ENCODE measurements at regions not wholly inside any gene's neighbourhood (a gene's known extent, or its start where the extent isn't known, plus 50 kb on each side); places are given as distances from the start of the nearest gene placed in this dataset.

- TF ChIP-seq CTCF (IDR thresholded peaks at IDR 0.05; ENCODE audit: low read depth, low read length, missing control alignments), result no peak
- no peak overlapping the region for H3K4me3 ChIP-seq (ENCODE audit: low read depth, low read length)
- in situ Hi-C loops (cut with HindIII; ENCODE audit: low sequenced_read_pairs), result no loop called here
- no peak for DNase-seq (ENCODE audit: low read depth)
Observed at GRCh38 chr4:71132486-71132885, 139.0 kb downstream of the DCK start.

DNA sequence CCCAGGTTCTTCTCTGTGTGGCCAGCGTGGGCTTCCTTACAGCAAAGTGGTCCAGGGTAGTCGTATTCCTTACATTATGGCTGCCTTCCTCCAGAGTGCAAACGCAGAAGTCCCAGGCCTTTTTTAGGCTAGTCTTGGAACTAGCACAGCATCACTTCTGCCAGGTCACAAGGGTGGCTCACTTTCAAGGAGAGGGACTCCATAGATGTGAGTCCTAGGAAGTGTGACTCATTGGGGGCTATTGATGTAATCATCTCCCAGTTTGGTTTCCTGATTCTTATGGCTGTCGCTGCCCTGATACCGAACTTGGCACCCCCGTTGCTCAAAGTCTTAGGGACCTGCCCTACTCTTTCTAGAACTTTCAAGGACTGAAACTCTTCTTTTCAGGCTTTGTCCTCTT is 140.0 kb downstream of the DCK start:
- no peak overlapping the region for H3K4me3 ChIP-seq (ENCODE audit: low read depth, low read length)
- no peak for DNase-seq (ENCODE audit: low read depth)
- in situ Hi-C loops (cut with HindIII; ENCODE audit: low sequenced_read_pairs), result no loop called here
- TF ChIP-seq CTCF (IDR thresholded peaks at IDR 0.05; ENCODE audit: low read depth, low read length, missing control alignments), result no peak

DNA sequence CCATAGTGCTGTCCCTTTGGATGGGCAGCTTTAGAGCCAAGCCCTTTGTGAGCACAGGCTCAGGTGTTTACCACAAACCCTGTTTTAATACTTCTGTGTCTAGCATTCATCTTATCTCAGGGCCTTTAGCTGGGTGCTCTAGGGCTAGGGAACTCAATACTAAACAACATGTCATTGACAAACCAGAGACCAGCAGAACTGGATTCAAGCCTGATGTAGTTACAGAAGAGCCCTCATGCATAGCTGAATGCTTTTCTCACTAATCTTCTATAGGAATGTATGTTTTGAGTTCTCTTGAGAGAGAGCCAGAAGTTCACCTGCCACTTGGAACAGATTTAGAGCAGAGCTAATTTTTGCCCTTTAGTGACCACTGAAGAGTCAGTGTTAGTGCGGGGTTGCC is 142.6 kb downstream of the DCK start:
- no peak overlapping the region for H3K4me3 ChIP-seq (ENCODE audit: low read depth, low read length)
- no peak for TF ChIP-seq CTCF (IDR thresholded peaks at IDR 0.05; ENCODE audit: low read depth, low read length, missing control alignments)
- in situ Hi-C loops (cut with HindIII; ENCODE audit: low sequenced_read_pairs), result no loop called here
- DNase-seq (ENCODE audit: low read depth), result no peak

DNA sequence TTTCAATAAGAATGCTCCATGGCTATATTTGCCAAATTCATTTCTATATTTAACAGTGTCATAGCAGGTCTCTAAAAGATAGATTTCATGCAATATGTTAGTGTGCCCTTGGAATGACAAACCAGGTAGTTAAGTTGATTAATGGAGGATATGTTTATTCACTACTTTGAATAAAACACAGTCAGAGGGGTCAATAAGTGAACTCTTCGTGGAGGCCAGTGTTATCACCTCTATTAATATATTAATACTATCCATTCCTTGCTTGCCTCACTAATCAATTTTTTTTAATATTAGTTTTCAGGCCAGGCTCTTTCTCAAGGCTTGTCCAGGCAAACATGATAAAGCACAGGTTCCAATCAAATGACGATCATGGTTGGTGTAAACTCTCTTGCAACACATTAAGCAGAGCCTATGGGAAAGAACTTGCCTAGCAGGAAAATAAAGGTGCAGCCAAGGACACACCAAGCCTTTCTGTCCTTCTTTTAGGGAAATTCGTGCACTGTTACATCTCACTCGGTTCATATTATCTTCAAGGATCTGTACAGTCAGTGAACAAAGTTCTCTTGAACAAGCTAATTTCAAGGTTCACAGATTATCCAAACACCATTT is 144.7 kb downstream of the DCK start:
- no peak for TF ChIP-seq CTCF (IDR thresholded peaks at IDR 0.05; ENCODE audit: low read depth, low read length, missing control alignments)
- no peak overlapping the region for H3K4me3 ChIP-seq (ENCODE audit: low read depth, low read length)
- DNase-seq (ENCODE audit: low read depth), result no peak
- in situ Hi-C loops (cut with HindIII; ENCODE audit: low sequenced_read_pairs), result no loop called here

DNA sequence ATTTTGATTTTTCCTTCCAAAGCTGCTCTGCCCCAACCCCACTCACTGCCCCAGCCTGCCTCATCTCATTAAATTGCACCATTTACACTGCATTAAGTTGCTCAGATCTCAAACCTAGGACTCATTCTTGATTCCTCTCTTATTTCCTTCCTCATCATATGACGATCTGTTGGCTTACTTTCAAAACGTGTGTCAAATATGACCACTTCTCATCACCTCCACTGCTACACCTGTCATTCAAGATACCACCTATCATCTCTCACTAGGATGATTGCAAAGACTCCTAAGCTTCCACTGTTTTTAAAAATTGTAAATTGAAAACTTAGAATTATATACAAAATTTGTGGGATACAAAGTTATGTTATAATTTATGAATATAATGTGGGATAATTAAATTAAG is 147.1 kb downstream of the DCK start:
- no peak for DNase-seq (ENCODE audit: low read depth)
- TF ChIP-seq CTCF (IDR thresholded peaks at IDR 0.05; ENCODE audit: low read depth, low read length, missing control alignments), result no peak
- H3K4me3 ChIP-seq (ENCODE audit: low read depth, low read length), result no peak overlapping the region
- in situ Hi-C loops (cut with HindIII; ENCODE audit: low sequenced_read_pairs), result no loop called here

GRCh38 chr4:71141125-71141524 is 147.7 kb downstream of the DCK start:
- in situ Hi-C loops (cut with HindIII; ENCODE audit: low sequenced_read_pairs), result no loop called here
- no peak for DNase-seq (ENCODE audit: low read depth)
- TF ChIP-seq CTCF (IDR thresholded peaks at IDR 0.05; ENCODE audit: low read depth, low read length, missing control alignments), result no peak
- no peak overlapping the region for H3K4me3 ChIP-seq (ENCODE audit: low read depth, low read length)

- in situ Hi-C loops (cut with HindIII; ENCODE audit: low sequenced_read_pairs), result no loop called here
- no peak for DNase-seq (ENCODE audit: low read depth)
Observed at GRCh38 chr4:71147261-71147660, 153.8 kb downstream of the DCK start.

More at GRCh38 chr4:71147261-71147660, 153.8 kb downstream of the DCK start:
- no peak for TF ChIP-seq CTCF (IDR thresholded peaks at IDR 0.05; ENCODE audit: low read depth, low read length, missing control alignments)
- H3K4me3 ChIP-seq (ENCODE audit: low read depth, low read length), result no peak overlapping the region

All from astrocyte of the cerebellum (primary cell).